DMS114 treated with DMSO at 0.1 percent for 48 hours (cell line): ENCODE measurements at regions not wholly inside any gene's neighbourhood (a gene's known extent, or its start where the extent isn't known, plus 50 kb on each side); places are given as distances from the start of the nearest gene placed in this dataset.

Source experiments
- DNase-seq: peaks from one replicate; lab custom pipeline; 2025; ENCODE audit not compliant: unreplicated experiment; lab: John Stamatoyannopoulos, UW

GRCh38 chr13:107076801-107077200 lies 508.9 kb upstream of the ARGLU1 start:
- no peak for DNase-seq

- DNase-seq, result no peak
Observed at GRCh38 chr13:107075576-107075975, 507.6 kb upstream of the ARGLU1 start.

GRCh38 chr13:107070792-107071191 lies 502.9 kb upstream of the ARGLU1 start:
- DNase-seq, result no peak

GRCh38 chr13:107069108-107069776 lies 501.3 kb upstream of the ARGLU1 start:
- DNase-seq, result no peak

- DNase-seq, result no peak
Observed at GRCh38 chr13:107067381-107067780, 499.4 kb upstream of the ARGLU1 start.

- no peak for DNase-seq
Observed at GRCh38 chr13:107066355-107066754, 498.4 kb upstream of the ARGLU1 start.

GRCh38 chr13:107065036-107065435 lies 497.1 kb upstream of the ARGLU1 start:
- DNase-seq, result no peak

- DNase-seq, result no peak
Observed at GRCh38 chr13:107057028-107057631, 489.2 kb upstream of the ARGLU1 start.

- DNase-seq, result no peak
Observed at GRCh38 chr13:107043021-107043956, 475.4 kb upstream of the ARGLU1 start.

- DNase-seq, result no peak
Observed at GRCh38 chr13:107035778-107036177, 467.8 kb upstream of the ARGLU1 start.

- DNase-seq, result no peak
Observed at GRCh38 chr13:107035186-107035585, 467.2 kb upstream of the ARGLU1 start.

GRCh38 chr13:107034236-107034872 lies 466.4 kb upstream of the ARGLU1 start:
- DNase-seq, result no peak

- no peak for DNase-seq
Observed at GRCh38 chr13:107031716-107032115, 463.8 kb upstream of the ARGLU1 start.

GRCh38 chr13:107028751-107029150 lies 460.8 kb upstream of the ARGLU1 start:
- no peak for DNase-seq

GRCh38 chr13:107025991-107026390 lies 458.1 kb upstream of the ARGLU1 start:
- no peak for DNase-seq

- DNase-seq, result no peak
Observed at GRCh38 chr13:107023335-107023734, 455.4 kb upstream of the ARGLU1 start.

- DNase-seq, result no peak
Observed at GRCh38 chr13:107020393-107020792, 452.5 kb upstream of the ARGLU1 start.

GRCh38 chr13:107018285-107018684 lies 450.3 kb upstream of the ARGLU1 start:
- no peak for DNase-seq

GRCh38 chr13:107006661-107007060 lies 438.7 kb upstream of the ARGLU1 start:
- DNase-seq, result no peak

- no peak for DNase-seq
Observed at GRCh38 chr13:107005577-107005976, 437.6 kb upstream of the ARGLU1 start.

GRCh38 chr13:107003911-107004310 lies 436.0 kb upstream of the ARGLU1 start:
- DNase-seq, result no peak
